SK-N-SH treated with all-trans-retinoic acid at 6 μM for 48 hours (cell line): ENCODE measurements at regions not wholly inside any gene's neighbourhood (a gene's known extent, or its start where the extent isn't known, plus 50 kb on each side); places are given as distances from the start of the nearest gene placed in this dataset.

ENCODE experiments used
- GLIS3 ChIP-seq: fragments of 250-450 bp; sonication (Bioruptor Pico); IDR thresholded peaks from 2 replicates; pipeline ENCODE4 v1.5.0; 2020; ENCODE audit warnings: mild to moderate bottlenecking, moderate library complexity
- ZFP30 ChIP-seq: fragments of 450-650 bp; formaldehyde crosslinking; IDR thresholded peaks from 2 replicates; pipeline ENCODE4 v1.5.0; 2022; ENCODE audit warnings: mild to moderate bottlenecking, moderate library complexity
- TF ChIP-seq, protein P1 (sequence below): fragments of 250-450 bp; sonication (Bioruptor Pico); IDR thresholded peaks from 2 replicates; pipeline ENCODE4 v1.5.1; 2021; ENCODE audit warnings: mild to moderate bottlenecking, moderate library complexity

DNA sequence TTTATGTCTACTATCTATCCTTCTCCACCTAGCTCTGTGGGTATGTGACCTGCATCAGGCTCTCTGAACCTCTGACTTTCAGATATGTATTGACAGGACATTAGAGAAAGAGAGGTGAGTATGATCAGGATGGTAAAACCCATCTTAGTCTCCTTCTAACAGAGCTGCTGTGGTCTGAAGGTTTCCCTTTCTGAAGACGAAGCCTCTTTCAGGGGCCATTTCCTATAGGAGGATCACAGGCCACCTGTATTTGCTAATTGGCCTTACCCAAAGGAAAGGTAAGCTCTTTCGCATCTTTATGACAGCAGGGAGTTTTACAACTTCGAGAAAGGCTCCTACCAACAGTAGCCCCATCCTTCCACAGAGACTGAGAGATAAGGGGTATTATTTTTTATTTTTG lies 442.9 kb downstream of the KCNJ3 start:
- TF ChIP-seq GLIS3 (CRISPR knock-in tag) = no peak
- TF ChIP-seq, protein P1, sequence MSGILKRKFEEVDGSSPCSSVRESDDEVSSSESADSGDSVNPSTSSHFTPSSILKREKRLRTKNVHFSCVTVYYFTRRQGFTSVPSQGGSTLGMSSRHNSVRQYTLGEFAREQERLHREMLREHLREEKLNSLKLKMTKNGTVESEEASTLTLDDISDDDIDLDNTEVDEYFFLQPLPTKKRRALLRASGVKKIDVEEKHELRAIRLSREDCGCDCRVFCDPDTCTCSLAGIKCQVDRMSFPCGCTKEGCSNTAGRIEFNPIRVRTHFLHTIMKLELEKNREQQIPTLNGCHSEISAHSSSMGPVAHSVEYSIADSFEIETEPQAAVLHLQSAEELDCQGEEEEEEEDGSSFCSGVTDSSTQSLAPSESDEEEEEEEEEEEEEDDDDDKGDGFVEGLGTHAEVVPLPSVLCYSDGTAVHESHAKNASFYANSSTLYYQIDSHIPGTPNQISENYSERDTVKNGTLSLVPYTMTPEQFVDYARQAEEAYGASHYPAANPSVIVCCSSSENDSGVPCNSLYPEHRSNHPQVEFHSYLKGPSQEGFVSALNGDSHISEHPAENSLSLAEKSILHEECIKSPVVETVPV (CRISPR knock-in tag) = no peak
- no peak for TF ChIP-seq ZFP30 (CRISPR knock-in tag)
